ENCODE measurements at regions not wholly inside any gene's neighbourhood (a gene's known extent, or its start where the extent isn't known, plus 50 kb on each side); places are given as distances from the start of the nearest gene placed in this dataset.

DNA sequence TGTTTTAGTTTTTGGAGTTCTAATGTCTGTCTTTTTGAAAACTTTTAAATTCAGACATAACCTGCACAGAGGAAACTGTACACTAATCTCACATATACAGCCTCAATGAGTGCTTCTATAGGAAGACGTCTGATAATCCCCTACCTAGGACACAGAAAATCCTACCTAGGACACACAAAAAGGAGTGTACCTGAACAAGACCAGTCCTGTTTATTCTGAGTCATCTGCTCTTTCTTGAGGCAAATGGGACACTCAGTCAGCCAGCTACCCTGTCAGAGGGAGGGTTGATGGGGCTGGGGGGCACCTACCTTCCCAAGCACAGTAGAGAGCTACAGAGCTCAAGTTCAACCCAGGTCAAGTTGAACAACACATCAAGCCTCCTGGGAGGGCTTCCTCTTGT, 346.6 kb upstream of the NCAM1 start:
- ChIA-PET POLR2A (no interaction called here), CTCF (no interaction called here)
- Histone ChIP-seq H3K4me3 (ENCODE audit: low read depth, low read length) (no peak overlapping the region), H3K27ac (ENCODE audit: low read depth, low read length) (no peak overlapping the region), H3K9me3 (ENCODE audit: control insufficient read depth, insufficient read depth, low read length) (no peaks in the 10 kb centered on the region; the same call in 1 of the 2 replicates), H3K27me3 (ENCODE audit: control insufficient read depth, insufficient read depth, low read length) (no peaks in the 10 kb centered on the region)
- TF ChIP-seq, protein P1, sequence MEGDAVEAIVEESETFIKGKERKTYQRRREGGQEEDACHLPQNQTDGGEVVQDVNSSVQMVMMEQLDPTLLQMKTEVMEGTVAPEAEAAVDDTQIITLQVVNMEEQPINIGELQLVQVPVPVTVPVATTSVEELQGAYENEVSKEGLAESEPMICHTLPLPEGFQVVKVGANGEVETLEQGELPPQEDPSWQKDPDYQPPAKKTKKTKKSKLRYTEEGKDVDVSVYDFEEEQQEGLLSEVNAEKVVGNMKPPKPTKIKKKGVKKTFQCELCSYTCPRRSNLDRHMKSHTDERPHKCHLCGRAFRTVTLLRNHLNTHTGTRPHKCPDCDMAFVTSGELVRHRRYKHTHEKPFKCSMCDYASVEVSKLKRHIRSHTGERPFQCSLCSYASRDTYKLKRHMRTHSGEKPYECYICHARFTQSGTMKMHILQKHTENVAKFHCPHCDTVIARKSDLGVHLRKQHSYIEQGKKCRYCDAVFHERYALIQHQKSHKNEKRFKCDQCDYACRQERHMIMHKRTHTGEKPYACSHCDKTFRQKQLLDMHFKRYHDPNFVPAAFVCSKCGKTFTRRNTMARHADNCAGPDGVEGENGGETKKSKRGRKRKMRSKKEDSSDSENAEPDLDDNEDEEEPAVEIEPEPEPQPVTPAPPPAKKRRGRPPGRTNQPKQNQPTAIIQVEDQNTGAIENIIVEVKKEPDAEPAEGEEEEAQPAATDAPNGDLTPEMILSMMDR (IDR thresholded peaks at IDR 0.05; ENCODE audit: low read depth, low read length): no peak
- no peak for DNase-seq (ENCODE audit: low read depth, low spot score)

DNA sequence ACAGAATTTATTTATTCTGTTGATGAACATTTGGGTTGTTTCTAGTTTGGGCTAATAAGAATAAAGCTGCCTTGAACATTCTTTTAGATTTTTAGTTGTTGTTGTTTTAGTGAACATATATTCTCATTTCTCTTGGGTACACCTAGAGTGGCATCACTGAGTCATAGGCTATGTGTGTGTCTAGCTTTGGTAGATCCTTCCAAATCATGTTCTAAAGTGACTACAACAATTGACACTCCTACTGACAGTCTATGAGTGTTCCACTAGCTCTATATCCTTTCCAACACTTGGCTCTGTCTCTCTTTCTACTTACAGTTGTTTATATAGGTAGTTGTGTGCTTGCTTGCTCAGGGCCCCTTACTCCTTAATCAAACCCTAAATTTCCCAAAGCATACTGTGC, 346.0 kb upstream of the NCAM1 start:
- Histone ChIP-seq H3K27ac (ENCODE audit: low read depth, low read length) (no peak overlapping the region), H3K27me3 (ENCODE audit: control insufficient read depth, insufficient read depth, low read length) (no peaks in the 10 kb centered on the region), H3K4me3 (ENCODE audit: low read depth, low read length) (no peak overlapping the region), H3K9me3 (ENCODE audit: control insufficient read depth, insufficient read depth, low read length) (no peaks in the 10 kb centered on the region; the same call in 1 of the 2 replicates)
- CTCF ChIA-PET: no interaction called here
- POLR2A ChIA-PET: no interaction called here
- no peak for DNase-seq (ENCODE audit: low read depth, low spot score)
- TF ChIP-seq, protein P1 (IDR thresholded peaks at IDR 0.05; ENCODE audit: low read depth, low read length): no peak

DNA sequence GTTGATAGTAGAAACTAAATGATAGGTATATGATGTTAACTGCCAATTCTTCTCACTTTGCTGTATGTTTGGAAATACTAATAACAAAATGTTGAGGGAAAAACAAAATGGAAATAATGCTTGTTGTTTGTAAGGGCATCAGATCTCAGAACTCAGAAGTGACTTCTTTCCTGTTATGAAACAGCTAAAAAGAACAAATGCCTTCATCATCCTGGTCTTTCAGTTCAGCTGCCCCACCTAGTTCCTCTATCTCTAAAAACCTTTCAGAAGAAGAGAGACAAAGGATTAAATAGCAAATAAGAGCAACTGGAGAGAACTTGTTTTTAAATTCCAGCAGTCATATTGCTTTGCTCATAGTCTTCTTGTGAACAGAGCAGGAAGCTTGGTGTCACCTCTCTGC, 345.3 kb upstream of the NCAM1 start:
- POLR2A ChIA-PET: no interaction called here
- TF ChIP-seq, protein P1 (IDR thresholded peaks at IDR 0.05; ENCODE audit: low read depth, low read length): no peak
- no peak for DNase-seq (ENCODE audit: low read depth, low spot score)
- no peaks in the 10 kb centered on the region; the same call in 1 of the 2 replicates for H3K9me3 ChIP-seq (ENCODE audit: control insufficient read depth, insufficient read depth, low read length)
- no peaks in the 10 kb centered on the region for H3K27me3 ChIP-seq (ENCODE audit: control insufficient read depth, insufficient read depth, low read length)
- CTCF ChIA-PET: no interaction called here
- H3K4me3 ChIP-seq (ENCODE audit: low read depth, low read length): no peak overlapping the region
- no peak overlapping the region for H3K27ac ChIP-seq (ENCODE audit: low read depth, low read length)

DNA sequence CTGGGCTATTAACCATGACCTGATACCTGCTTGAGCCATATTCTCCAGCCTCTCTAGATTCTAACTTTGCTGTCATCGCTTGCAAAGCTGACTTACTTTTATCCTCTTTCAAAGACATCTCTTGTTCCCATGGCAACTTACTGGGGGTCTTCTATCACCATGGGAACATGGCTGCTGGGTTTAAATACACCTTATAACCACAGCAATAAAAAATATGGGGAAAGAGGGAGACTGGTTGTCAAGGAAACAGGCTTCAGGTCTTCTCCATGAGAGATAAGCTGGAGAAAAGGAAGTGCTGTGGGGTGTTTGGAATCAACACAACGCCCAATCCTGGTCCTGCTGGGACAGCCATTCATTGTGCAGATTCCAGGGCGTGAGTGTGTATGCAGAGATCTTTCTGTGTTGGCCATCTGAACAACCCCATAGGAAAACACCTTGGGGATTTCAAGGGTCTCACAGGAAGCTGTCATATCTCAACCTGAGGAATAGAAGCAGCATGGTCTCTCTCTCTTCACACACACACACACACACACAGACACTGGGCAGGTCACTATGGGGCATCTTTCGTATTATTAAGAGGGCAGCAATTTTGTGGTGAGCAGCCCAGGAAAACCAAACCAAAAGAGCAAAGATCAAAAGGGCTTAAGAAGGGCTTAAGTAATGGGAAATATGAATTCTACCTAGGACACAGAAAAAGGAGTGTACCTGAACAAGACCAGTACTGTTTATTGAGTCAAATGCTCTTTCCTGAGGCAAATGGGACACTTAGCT, 344.7 kb upstream of the NCAM1 start:
- Histone ChIP-seq H3K27me3 (ENCODE audit: control insufficient read depth, insufficient read depth, low read length) (no peaks in the 10 kb centered on the region), H3K27ac (ENCODE audit: low read depth, low read length) (no peak overlapping the region), H3K4me3 (ENCODE audit: low read depth, low read length) (no peak overlapping the region), H3K9me3 (ENCODE audit: control insufficient read depth, insufficient read depth, low read length) (no peaks in the 10 kb centered on the region; the same call in 1 of the 2 replicates)
- TF ChIP-seq, protein P1 (IDR thresholded peaks at IDR 0.05; ENCODE audit: low read depth, low read length): no peak
- POLR2A ChIA-PET: no interaction called here
- CTCF ChIA-PET: no interaction called here
- no peak for DNase-seq (ENCODE audit: low read depth, low spot score)

DNA sequence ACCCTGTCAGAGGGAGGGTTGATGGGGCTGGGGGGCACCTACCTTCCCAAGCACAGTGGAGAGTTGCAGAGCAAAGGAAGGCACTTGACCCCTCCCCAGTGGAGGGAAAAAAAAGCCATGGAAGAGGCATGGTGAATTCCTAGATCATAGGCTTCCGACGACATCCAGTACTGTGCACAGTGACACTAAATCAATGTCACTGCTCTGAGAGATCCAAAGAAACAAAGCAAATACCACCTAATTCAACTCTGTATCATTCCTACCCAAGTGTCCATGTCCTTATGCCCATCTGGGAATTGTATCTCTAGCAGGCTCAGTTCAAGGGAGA, 344.2 kb upstream of the NCAM1 start:
- POLR2A ChIA-PET: no interaction called here
- Histone ChIP-seq H3K27ac (ENCODE audit: low read depth, low read length) (no peak overlapping the region), H3K9me3 (ENCODE audit: control insufficient read depth, insufficient read depth, low read length) (no peaks in the 10 kb centered on the region; the same call in 1 of the 2 replicates), H3K4me3 (ENCODE audit: low read depth, low read length) (no peak overlapping the region), H3K27me3 (ENCODE audit: control insufficient read depth, insufficient read depth, low read length) (no peaks in the 10 kb centered on the region)
- CTCF ChIA-PET: no interaction called here
- DNase-seq (ENCODE audit: low read depth, low spot score): no peak
- TF ChIP-seq, protein P1 (IDR thresholded peaks at IDR 0.05; ENCODE audit: low read depth, low read length): no peak

Data from AG04450 (cell line).